Sigmoid colon (tissue), 4 donors: ENCODE measurements at regions not wholly inside any gene's neighbourhood (a gene's known extent, or its start where the extent isn't known, plus 50 kb on each side); places are given as distances from the start of the nearest gene placed in this dataset.

Source experiments
- EP300 ChIP-seq, 4 donors: sonication (generic); formaldehyde crosslinking; IDR thresholded peaks; one replicate each; pipeline ENCODE4 v1.6.1; 2017; ENCODE audit warnings: antibody characterized with exemption in 4 of 4
- TF ChIP-seq, protein P1 (sequence below), 4 experiments: fragments of 450-650 bp in 3 of 4; fragments of 200-600 bp in 1 of 4; IDR thresholded peaks; one replicate each; pipeline ENCODE4 v1.5.1; 2016 to 2019; ENCODE audit warnings: antibody characterized with exemption in 4 of 4, mild to moderate bottlenecking in 3 of 4, moderate library complexity in 2 of 4

- TF ChIP-seq, protein P1, sequence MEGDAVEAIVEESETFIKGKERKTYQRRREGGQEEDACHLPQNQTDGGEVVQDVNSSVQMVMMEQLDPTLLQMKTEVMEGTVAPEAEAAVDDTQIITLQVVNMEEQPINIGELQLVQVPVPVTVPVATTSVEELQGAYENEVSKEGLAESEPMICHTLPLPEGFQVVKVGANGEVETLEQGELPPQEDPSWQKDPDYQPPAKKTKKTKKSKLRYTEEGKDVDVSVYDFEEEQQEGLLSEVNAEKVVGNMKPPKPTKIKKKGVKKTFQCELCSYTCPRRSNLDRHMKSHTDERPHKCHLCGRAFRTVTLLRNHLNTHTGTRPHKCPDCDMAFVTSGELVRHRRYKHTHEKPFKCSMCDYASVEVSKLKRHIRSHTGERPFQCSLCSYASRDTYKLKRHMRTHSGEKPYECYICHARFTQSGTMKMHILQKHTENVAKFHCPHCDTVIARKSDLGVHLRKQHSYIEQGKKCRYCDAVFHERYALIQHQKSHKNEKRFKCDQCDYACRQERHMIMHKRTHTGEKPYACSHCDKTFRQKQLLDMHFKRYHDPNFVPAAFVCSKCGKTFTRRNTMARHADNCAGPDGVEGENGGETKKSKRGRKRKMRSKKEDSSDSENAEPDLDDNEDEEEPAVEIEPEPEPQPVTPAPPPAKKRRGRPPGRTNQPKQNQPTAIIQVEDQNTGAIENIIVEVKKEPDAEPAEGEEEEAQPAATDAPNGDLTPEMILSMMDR (IDR thresholded peaks at IDR 0.05), result no peak
- no peak for TF ChIP-seq EP300 (IDR thresholded peaks at IDR 0.05)
These were observed 155.9 kb downstream of the OXSM start for GRCh38 chr3:25945836-25946235.
